ENCODE measurements at regions not wholly inside any gene's neighbourhood (a gene's known extent, or its start where the extent isn't known, plus 50 kb on each side); places are given as distances from the start of the nearest gene placed in this dataset.

GRCh38 chr14:55771242-55771981 is 191.4 kb downstream of the KTN1 start:
- intact Hi-C loops (cut with micrococcal nuclease), result no loop called here
- no peaks in the 10 kb centered on the region for H3K36me3 ChIP-seq (replicated peaks in 1 of 2; ENCODE audit: control extremely low read depth in 1 of 2, control insufficient read depth in 1 of 2, extremely low read depth in 1 of 2, insufficient read depth in 2 of 2, low read length in 1 of 2)
- Mint-ChIP-seq H3K4me3 (no peak overlapping the region), H3K27ac (no peak overlapping the region), H3K9me3 (ENCODE audit: insufficient read depth) (peaks cover 5% of the 10 kb centered on the region), H3K27me3 (peaks cover 11% of the 10 kb centered on the region), H3K4me1 (no peaks in the 10 kb centered on the region)
- no peak overlapping the region for H2AFZ ChIP-seq (ENCODE audit: insufficient read depth, low read depth, low read length, poor library complexity, severe bottlenecking)
- H3K4me1 ChIP-seq (ENCODE audit: control insufficient read depth in 2 of 2, insufficient read depth in 2 of 2, low read length in 2 of 2), result no peaks in the 10 kb centered on the region
- H3K27ac ChIP-seq (ENCODE audit: low read length in 2 of 2), result no peak overlapping the region
- POLR2A ChIA-PET, result no interaction called here
- CTCF ChIA-PET, result no interaction called here
- H3K4me2 ChIP-seq (replicated peaks; ENCODE audit: low read depth, low read length, poor library complexity, severe bottlenecking), result no peak overlapping the region
- TF ChIP-seq EZH2 (IDR thresholded peaks at IDR 0.05; ENCODE audit: borderline replicate concordance, insufficient read depth, low read depth, low read length, poor library complexity, severe bottlenecking) (no peak), CTCF (IDR thresholded peaks at IDR 0.05) (no peak)
- peaks cover 0 to 3% (median 0%) of the 10 kb centered on the region in 3 donors for H3K9me3 ChIP-seq (ENCODE audit: control extremely low read depth in 1 of 3, control insufficient read depth in 2 of 3, insufficient read depth in 1 of 3, low read length in 2 of 3)
- H3K27me3 ChIP-seq (replicated peaks in 1 of 4; ENCODE audit: control extremely low read depth in 1 of 4, control insufficient read depth in 3 of 4, insufficient read depth in 4 of 4, low read length in 3 of 4), result no peaks in the 10 kb centered on the region
- 62% methylated on average over 1 of the region's 2 CpGs for WGBS (ENCODE audit: insufficient coverage)
- no peaks in the 10 kb centered on the region for H3K79me2 ChIP-seq (ENCODE audit: control insufficient read depth, insufficient read depth, low read length)
- H4K20me1 ChIP-seq (ENCODE audit: control insufficient read depth, insufficient read depth, low read length, poor library complexity, severe bottlenecking), result no peaks in the 10 kb centered on the region
- ATAC-seq (ENCODE audit: low read depth) (no peak), DNase-seq (no peak)
- H3K9ac ChIP-seq (ENCODE audit: low read length), result no peak overlapping the region
- H3K4me3 ChIP-seq (ENCODE audit: control extremely low read depth in 1 of 5, extremely low read depth in 1 of 5, insufficient read depth in 1 of 5, low read depth in 2 of 5, low read length in 4 of 5), result no peak overlapping the region

GRCh38 chr14:55772486-55772885 is 192.5 kb downstream of the KTN1 start:
- POLR2A ChIA-PET, result no interaction called here
- intact Hi-C loops (cut with micrococcal nuclease), result no loop called here
- ATAC-seq (ENCODE audit: low read depth), result no peak

More at GRCh38 chr14:55772486-55772885, 192.5 kb downstream of the KTN1 start:
- H3K9ac ChIP-seq (ENCODE audit: low read length), result no peak overlapping the region
- H3K36me3 ChIP-seq (replicated peaks in 1 of 2; ENCODE audit: control extremely low read depth in 1 of 2, control insufficient read depth in 1 of 2, extremely low read depth in 1 of 2, insufficient read depth in 2 of 2, low read length in 1 of 2), result no peaks in the 10 kb centered on the region
- no peak for DNase-seq
- Mint-ChIP-seq H3K4me3 (no peak overlapping the region), H3K27me3 (peaks cover 11% of the 10 kb centered on the region), H3K27ac (no peak overlapping the region), H3K4me1 (no peaks in the 10 kb centered on the region), H3K9me3 (ENCODE audit: insufficient read depth) (peaks cover 5% of the 10 kb centered on the region)
- no peak overlapping the region for H3K4me3 ChIP-seq (ENCODE audit: control extremely low read depth in 1 of 5, extremely low read depth in 1 of 5, insufficient read depth in 1 of 5, low read depth in 2 of 5, low read length in 4 of 5)
- 80% methylated on average over 1 of the region's 1 CpG for WGBS (ENCODE audit: insufficient coverage)
- CTCF ChIA-PET, result no interaction called here
- no peaks in the 10 kb centered on the region for H3K79me2 ChIP-seq (ENCODE audit: control insufficient read depth, insufficient read depth, low read length)
- H4K20me1 ChIP-seq (ENCODE audit: control insufficient read depth, insufficient read depth, low read length, poor library complexity, severe bottlenecking), result no peaks in the 10 kb centered on the region
- no peak overlapping the region for H2AFZ ChIP-seq (ENCODE audit: insufficient read depth, low read depth, low read length, poor library complexity, severe bottlenecking)
- TF ChIP-seq EZH2 (IDR thresholded peaks at IDR 0.05; ENCODE audit: borderline replicate concordance, insufficient read depth, low read depth, low read length, poor library complexity, severe bottlenecking) (no peak), CTCF (IDR thresholded peaks at IDR 0.05) (no peak)
- H3K9me3 ChIP-seq (ENCODE audit: control extremely low read depth in 1 of 3, control insufficient read depth in 2 of 3, insufficient read depth in 1 of 3, low read length in 2 of 3), result peaks cover 0 to 3% (median 0%) of the 10 kb centered on the region in 3 donors
- no peaks in the 10 kb centered on the region for H3K4me1 ChIP-seq (ENCODE audit: control insufficient read depth in 2 of 2, insufficient read depth in 2 of 2, low read length in 2 of 2)
- H3K27me3 ChIP-seq (replicated peaks in 1 of 4; ENCODE audit: control extremely low read depth in 1 of 4, control insufficient read depth in 3 of 4, insufficient read depth in 4 of 4, low read length in 3 of 4), result no peaks in the 10 kb centered on the region
- H3K4me2 ChIP-seq (replicated peaks; ENCODE audit: low read depth, low read length, poor library complexity, severe bottlenecking), result no peak overlapping the region
- no peak overlapping the region for H3K27ac ChIP-seq (ENCODE audit: low read length in 2 of 2)

Measured in B cell (primary cell).